GM12878 (cell line): ENCODE measurements at regions not wholly inside any gene's neighbourhood (a gene's known extent, or its start where the extent isn't known, plus 50 kb on each side); places are given as distances from the start of the nearest gene placed in this dataset.

Experiments used
- ASH2L ChIP-seq: fragments of 300-600, 200-600 bp; sonication (generic); IDR thresholded peaks from 2 replicates; pipeline ENCODE4 v1.6.1; 2017; ENCODE audit warnings: low read depth, mild to moderate bottlenecking, borderline replicate concordance
- BCL11A ChIP-seq: IDR thresholded peaks from 2 replicates; pipeline ENCODE4 v1.6.1; 2011; ENCODE audit warnings: low read depth, low read length
- ETV6 ChIP-seq, 2 experiments: fragments of 450-650 bp in 1 of 2; IDR thresholded peaks in 1 of 2; conservative IDR thresholded peaks in 1 of 2; 2 replicates each; pipeline ENCODE4 v1.6.1; 2014; ENCODE audit warnings: antibody characterized with exemption in 1 of 2, borderline replicate concordance in 1 of 2, low read depth in 1 of 2, mild to moderate bottlenecking in 1 of 2, moderate library complexity in 1 of 2
- EZH2 ChIP-seq: IDR thresholded peaks from 2 replicates; pipeline ENCODE4 v1.6.1; 2012; ENCODE audit warnings: low read depth, mild to moderate bottlenecking, control low read depth, inconsistent platforms, low read length, borderline replicate concordance; ENCODE audit not compliant: control insufficient read depth
- KAT2A ChIP-seq: conservative IDR thresholded peaks from 2 replicates; pipeline ENCODE4 v1.6.1; 2011; ENCODE audit warnings: low read depth, low read length; ENCODE audit not compliant: control insufficient read depth
- MEF2B ChIP-seq: fragments of 450-650 bp; IDR thresholded peaks from 2 replicates; pipeline ENCODE4 v1.6.1; 2018; ENCODE audit warnings: mild to moderate bottlenecking, moderate library complexity; ENCODE audit not compliant: partially characterized antibody, poor library complexity, severe bottlenecking
- MXI1 ChIP-seq: fragments of 150-350 bp; IDR thresholded peaks from 2 replicates; pipeline ENCODE4 v1.6.1; 2011; ENCODE audit warnings: low read depth, mild to moderate bottlenecking, inconsistent platforms, low read length, improper control_type of control experiment
- ZBTB33 ChIP-seq: fragments of 450-650 bp; IDR thresholded peaks from 2 replicates; pipeline ENCODE4 v1.6.1; 2017; ENCODE audit warnings: mild to moderate bottlenecking
- TF ChIP-seq, protein P1 (sequence below), 3 experiments: IDR thresholded peaks in 2 of 3; conservative IDR thresholded peaks in 1 of 3; 2 replicates each; pipeline ENCODE4 v1.5.1; 2011; ENCODE audit warnings: low read depth in 3 of 3, low read length in 3 of 3, mild to moderate bottlenecking in 3 of 3, control low read depth in 2 of 3, moderate library complexity in 2 of 3, inconsistent platforms in 1 of 3, mixed read lengths in 1 of 3; ENCODE audit not compliant: control insufficient read depth in 2 of 3, insufficient read depth in 1 of 3; ENCODE audit errors: extremely low read depth in 1 of 3
- TF ChIP-seq, protein P2 (sequence below): fragments of 450-650 bp; IDR thresholded peaks from 2 replicates; pipeline ENCODE4 v1.6.1; 2016; ENCODE audit warnings: mild to moderate bottlenecking, moderate library complexity, borderline replicate concordance

DNA sequence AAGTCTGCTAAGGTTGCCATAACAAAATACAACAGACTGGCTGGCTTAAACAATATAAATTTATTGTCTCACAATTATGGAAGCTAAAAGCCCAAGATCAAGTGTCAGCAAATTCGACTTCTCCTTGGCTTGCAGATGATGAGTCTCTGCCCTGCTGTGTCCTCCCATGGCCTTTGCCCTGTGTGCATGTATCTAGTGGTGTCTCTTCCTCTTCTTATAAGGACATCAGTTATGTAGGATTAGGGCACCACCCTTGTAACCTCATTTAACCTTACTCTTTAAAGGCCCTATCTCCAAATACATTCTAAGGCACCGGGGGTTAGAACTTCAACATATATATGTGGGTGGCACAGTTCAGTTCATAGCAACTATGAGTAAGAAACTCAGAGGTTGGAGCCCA is 157.9 kb upstream of the RASA1 start:
- TF ChIP-seq ETV6 (conservative IDR thresholded peaks at IDR 0.05 in 1 of 2, IDR thresholded peaks at IDR 0.05 in 1 of 2; ENCODE audit: borderline replicate concordance in 1 of 2, low read depth in 1 of 2) (no peak), KAT2A (no peak), BCL11A (no peak), MXI1 (no peak), ZBTB33 (no peak), EZH2 (no peak), MEF2B (no peak), ASH2L (no peak)
- TF ChIP-seq, protein P1, sequence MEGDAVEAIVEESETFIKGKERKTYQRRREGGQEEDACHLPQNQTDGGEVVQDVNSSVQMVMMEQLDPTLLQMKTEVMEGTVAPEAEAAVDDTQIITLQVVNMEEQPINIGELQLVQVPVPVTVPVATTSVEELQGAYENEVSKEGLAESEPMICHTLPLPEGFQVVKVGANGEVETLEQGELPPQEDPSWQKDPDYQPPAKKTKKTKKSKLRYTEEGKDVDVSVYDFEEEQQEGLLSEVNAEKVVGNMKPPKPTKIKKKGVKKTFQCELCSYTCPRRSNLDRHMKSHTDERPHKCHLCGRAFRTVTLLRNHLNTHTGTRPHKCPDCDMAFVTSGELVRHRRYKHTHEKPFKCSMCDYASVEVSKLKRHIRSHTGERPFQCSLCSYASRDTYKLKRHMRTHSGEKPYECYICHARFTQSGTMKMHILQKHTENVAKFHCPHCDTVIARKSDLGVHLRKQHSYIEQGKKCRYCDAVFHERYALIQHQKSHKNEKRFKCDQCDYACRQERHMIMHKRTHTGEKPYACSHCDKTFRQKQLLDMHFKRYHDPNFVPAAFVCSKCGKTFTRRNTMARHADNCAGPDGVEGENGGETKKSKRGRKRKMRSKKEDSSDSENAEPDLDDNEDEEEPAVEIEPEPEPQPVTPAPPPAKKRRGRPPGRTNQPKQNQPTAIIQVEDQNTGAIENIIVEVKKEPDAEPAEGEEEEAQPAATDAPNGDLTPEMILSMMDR (IDR thresholded peaks at IDR 0.05 in 2 of 3, conservative IDR thresholded peaks at IDR 0.05 in 1 of 3; ENCODE audit: control insufficient read depth in 2 of 3, extremely low read depth in 1 of 3, insufficient read depth in 1 of 3, low read depth in 3 of 3, low read length in 3 of 3): no peak
- TF ChIP-seq, protein P2, sequence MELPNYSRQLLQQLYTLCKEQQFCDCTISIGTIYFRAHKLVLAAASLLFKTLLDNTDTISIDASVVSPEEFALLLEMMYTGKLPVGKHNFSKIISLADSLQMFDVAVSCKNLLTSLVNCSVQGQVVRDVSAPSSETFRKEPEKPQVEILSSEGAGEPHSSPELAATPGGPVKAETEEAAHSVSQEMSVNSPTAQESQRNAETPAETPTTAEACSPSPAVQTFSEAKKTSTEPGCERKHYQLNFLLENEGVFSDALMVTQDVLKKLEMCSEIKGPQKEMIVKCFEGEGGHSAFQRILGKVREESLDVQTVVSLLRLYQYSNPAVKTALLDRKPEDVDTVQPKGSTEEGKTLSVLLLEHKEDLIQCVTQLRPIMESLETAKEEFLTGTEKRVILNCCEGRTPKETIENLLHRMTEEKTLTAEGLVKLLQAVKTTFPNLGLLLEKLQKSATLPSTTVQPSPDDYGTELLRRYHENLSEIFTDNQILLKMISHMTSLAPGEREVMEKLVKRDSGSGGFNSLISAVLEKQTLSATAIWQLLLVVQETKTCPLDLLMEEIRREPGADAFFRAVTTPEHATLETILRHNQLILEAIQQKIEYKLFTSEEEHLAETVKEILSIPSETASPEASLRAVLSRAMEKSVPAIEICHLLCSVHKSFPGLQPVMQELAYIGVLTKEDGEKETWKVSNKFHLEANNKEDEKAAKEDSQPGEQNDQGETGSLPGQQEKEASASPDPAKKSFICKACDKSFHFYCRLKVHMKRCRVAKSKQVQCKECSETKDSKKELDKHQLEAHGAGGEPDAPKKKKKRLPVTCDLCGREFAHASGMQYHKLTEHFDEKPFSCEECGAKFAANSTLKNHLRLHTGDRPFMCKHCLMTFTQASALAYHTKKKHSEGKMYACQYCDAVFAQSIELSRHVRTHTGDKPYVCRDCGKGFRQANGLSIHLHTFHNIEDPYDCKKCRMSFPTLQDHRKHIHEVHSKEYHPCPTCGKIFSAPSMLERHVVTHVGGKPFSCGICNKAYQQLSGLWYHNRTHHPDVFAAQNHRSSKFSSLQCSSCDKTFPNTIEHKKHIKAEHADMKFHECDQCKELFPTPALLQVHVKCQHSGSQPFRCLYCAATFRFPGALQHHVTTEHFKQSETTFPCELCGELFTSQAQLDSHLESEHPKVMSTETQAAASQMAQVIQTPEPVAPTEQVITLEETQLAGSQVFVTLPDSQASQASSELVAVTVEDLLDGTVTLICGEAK: no peak
